UCSD-AML1 (cell line): ENCODE measurements at regions not wholly inside any gene's neighbourhood (a gene's known extent, or its start where the extent isn't known, plus 50 kb on each side); places are given as distances from the start of the nearest gene placed in this dataset.

Source experiments
- DNase-seq: peaks from one replicate; lab custom pipeline; 2025; ENCODE audit not compliant: unreplicated experiment; lab: John Stamatoyannopoulos, UW

GRCh38 chr10:90396721-90397120 is 461.1 kb downstream of the HTR7 start:
- no peak for DNase-seq

GRCh38 chr10:90398566-90398965 is 459.3 kb downstream of the HTR7 start:
- no peak for DNase-seq

- DNase-seq = no peak
Measured at GRCh38 chr10:90399782-90400181, 458.1 kb downstream of the HTR7 start.

GRCh38 chr10:90403211-90404000 is 454.4 kb downstream of the HTR7 start:
- DNase-seq = no peak

- no peak for DNase-seq
Measured at GRCh38 chr10:90407131-90407530, 450.7 kb downstream of the HTR7 start.

GRCh38 chr10:90407851-90408250 is 450.0 kb downstream of the HTR7 start:
- no peak for DNase-seq

GRCh38 chr10:90412582-90412981 is 445.3 kb downstream of the HTR7 start:
- DNase-seq = no peak

GRCh38 chr10:90413196-90413595 is 444.6 kb downstream of the HTR7 start:
- DNase-seq = no peak

GRCh38 chr10:90414926-90415325 is 442.9 kb downstream of the HTR7 start:
- no peak for DNase-seq

- DNase-seq = no peak
Measured at GRCh38 chr10:90417029-90417428, 440.8 kb downstream of the HTR7 start.

- no peak for DNase-seq
Measured at GRCh38 chr10:90417476-90418210, 440.2 kb downstream of the HTR7 start.

GRCh38 chr10:90418869-90419652 is 438.8 kb downstream of the HTR7 start:
- DNase-seq = no peak

- DNase-seq = no peak
Measured at GRCh38 chr10:90420637-90421318, 437.1 kb downstream of the HTR7 start.

GRCh38 chr10:90421874-90422273 is 436.0 kb downstream of the HTR7 start:
- no peak for DNase-seq

- DNase-seq = no peak
Measured at GRCh38 chr10:90424730-90425129, 433.1 kb downstream of the HTR7 start.

- no peak for DNase-seq
Measured at GRCh38 chr10:90430186-90430585, 427.7 kb downstream of the HTR7 start.

GRCh38 chr10:90432866-90433265 is 425.0 kb downstream of the HTR7 start:
- DNase-seq = no peak

- no peak for DNase-seq
Measured at GRCh38 chr10:90435296-90435695, 422.5 kb downstream of the HTR7 start.

- no peak for DNase-seq
Measured at GRCh38 chr10:90437452-90437851, 420.4 kb downstream of the HTR7 start.

- no peak for DNase-seq
Measured at GRCh38 chr10:90440870-90441269, 417.0 kb downstream of the HTR7 start.

- no peak for DNase-seq
Measured at GRCh38 chr10:90443342-90443741, 414.5 kb downstream of the HTR7 start.
